ENCODE measurements at regions not wholly inside any gene's neighbourhood (a gene's known extent, or its start where the extent isn't known, plus 50 kb on each side); places are given as distances from the start of the nearest gene placed in this dataset.
"Not testable (repeated sequence)": the region's sequence is repeated elsewhere in the genome, so short reads cannot be mapped to it uniquely, and the experiment has no call there.

GRCh38 chr21:22806278-22806677 lies 1808.1 kb downstream of the NCAM2 start:
- no peak for DNase-seq (ENCODE audit: low read depth)
- no peak for TF ChIP-seq CTCF (IDR thresholded peaks at IDR 0.05; ENCODE audit: insufficient read depth, low read length)
- no peak overlapping the region for H3K4me3 ChIP-seq (ENCODE audit: low read depth, low read length)

GRCh38 chr21:22813201-22813600 lies 1815.0 kb downstream of the NCAM2 start:
- no peak for TF ChIP-seq CTCF (IDR thresholded peaks at IDR 0.05; ENCODE audit: insufficient read depth, low read length)
- DNase-seq (ENCODE audit: low read depth): no peak
- H3K4me3 ChIP-seq (ENCODE audit: low read depth, low read length): no peak overlapping the region

- DNase-seq (ENCODE audit: low read depth); H3K4me3 ChIP-seq (ENCODE audit: low read depth, low read length): not testable (repeated sequence)
Measured at GRCh38 chr21:22818681-22819485, 1820.7 kb downstream of the NCAM2 start.

GRCh38 chr21:22827422-22827821 lies 1829.2 kb downstream of the NCAM2 start:
- no peak for TF ChIP-seq CTCF (IDR thresholded peaks at IDR 0.05; ENCODE audit: insufficient read depth, low read length)
- H3K4me3 ChIP-seq (ENCODE audit: low read depth, low read length): no peak overlapping the region
- DNase-seq (ENCODE audit: low read depth): no peak

- DNase-seq (ENCODE audit: low read depth): no peak
- TF ChIP-seq CTCF (IDR thresholded peaks at IDR 0.05; ENCODE audit: insufficient read depth, low read length): no peak
- no peak overlapping the region for H3K4me3 ChIP-seq (ENCODE audit: low read depth, low read length)
Measured at GRCh38 chr21:22842875-22843274, 1844.7 kb downstream of the NCAM2 start.

GRCh38 chr21:22855581-22855980 lies 1857.4 kb downstream of the NCAM2 start:
- TF ChIP-seq CTCF (IDR thresholded peaks at IDR 0.05; ENCODE audit: insufficient read depth, low read length): no peak
- H3K4me3 ChIP-seq (ENCODE audit: low read depth, low read length): no peak overlapping the region

GRCh38 chr21:22871692-22872091 lies 1873.5 kb downstream of the NCAM2 start:
- DNase-seq (ENCODE audit: low read depth): no peak
- H3K4me3 ChIP-seq (ENCODE audit: low read depth, low read length): no peak overlapping the region
- no peak for TF ChIP-seq CTCF (IDR thresholded peaks at IDR 0.05; ENCODE audit: insufficient read depth, low read length)

More at GRCh38 chr21:22855581-22855980, 1857.4 kb downstream of the NCAM2 start:
- DNase-seq (ENCODE audit: low read depth): no peak

Measured in fibroblast of the aortic adventitia (primary cell).